ENCODE measurements at regions not wholly inside any gene's neighbourhood (a gene's known extent, or its start where the extent isn't known, plus 50 kb on each side); places are given as distances from the start of the nearest gene placed in this dataset.

- DNase-seq (ENCODE audit: insufficient read length, low spot score) (no peak), FAIRE-seq (no peak)
- TF ChIP-seq, protein P1, sequence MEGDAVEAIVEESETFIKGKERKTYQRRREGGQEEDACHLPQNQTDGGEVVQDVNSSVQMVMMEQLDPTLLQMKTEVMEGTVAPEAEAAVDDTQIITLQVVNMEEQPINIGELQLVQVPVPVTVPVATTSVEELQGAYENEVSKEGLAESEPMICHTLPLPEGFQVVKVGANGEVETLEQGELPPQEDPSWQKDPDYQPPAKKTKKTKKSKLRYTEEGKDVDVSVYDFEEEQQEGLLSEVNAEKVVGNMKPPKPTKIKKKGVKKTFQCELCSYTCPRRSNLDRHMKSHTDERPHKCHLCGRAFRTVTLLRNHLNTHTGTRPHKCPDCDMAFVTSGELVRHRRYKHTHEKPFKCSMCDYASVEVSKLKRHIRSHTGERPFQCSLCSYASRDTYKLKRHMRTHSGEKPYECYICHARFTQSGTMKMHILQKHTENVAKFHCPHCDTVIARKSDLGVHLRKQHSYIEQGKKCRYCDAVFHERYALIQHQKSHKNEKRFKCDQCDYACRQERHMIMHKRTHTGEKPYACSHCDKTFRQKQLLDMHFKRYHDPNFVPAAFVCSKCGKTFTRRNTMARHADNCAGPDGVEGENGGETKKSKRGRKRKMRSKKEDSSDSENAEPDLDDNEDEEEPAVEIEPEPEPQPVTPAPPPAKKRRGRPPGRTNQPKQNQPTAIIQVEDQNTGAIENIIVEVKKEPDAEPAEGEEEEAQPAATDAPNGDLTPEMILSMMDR (IDR thresholded peaks at IDR 0.05; ENCODE audit: insufficient read depth, missing control alignments), result no peak
These were observed 567.6 kb upstream of the RGMB start for GRCh38 chr5:98205691-98206461.

DNA sequence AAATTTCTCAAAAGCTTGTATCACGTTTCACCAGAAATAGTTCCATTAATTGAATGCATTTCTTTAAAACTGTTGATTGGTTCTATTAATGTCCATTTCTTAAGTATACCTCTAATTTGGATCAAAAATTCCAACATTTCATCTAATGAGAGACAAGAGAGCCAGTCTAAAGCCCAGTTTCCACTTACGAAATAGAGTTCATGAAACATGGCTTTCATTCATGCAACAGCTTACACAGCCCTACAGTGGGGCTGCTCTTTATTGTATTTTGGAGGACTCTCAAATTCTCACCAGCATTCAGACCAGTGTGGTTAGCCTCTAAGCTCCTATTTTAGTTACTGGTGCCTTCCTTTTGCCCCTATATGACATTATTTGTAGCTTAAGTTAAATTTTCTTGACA is 566.9 kb upstream of the RGMB start:
- TF ChIP-seq, protein P1 (IDR thresholded peaks at IDR 0.05; ENCODE audit: insufficient read depth, missing control alignments), result no peak
- no peak for DNase-seq (ENCODE audit: insufficient read length, low spot score)
- FAIRE-seq, result no peak

DNA sequence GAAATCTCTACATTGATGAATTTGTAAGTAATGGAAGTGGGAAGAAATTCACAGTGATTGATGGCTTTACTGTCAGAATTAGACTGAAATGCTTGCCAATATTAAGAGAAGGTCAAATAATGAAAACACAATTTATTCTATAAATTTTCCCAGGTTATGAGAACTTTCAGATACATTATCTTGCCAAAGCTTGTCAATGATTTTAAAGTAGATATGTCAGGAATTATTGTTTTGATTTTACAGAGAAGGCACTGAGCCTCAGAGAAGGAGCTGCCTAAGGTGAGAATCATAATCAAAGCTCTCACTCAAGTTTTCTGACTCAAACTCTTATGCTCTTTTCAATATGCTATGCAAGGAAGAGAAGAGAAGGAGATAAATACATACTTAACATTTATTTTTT is 564.0 kb upstream of the RGMB start:
- FAIRE-seq (no peak), DNase-seq (ENCODE audit: insufficient read length, low spot score) (no peak)
- TF ChIP-seq, protein P1 (IDR thresholded peaks at IDR 0.05; ENCODE audit: insufficient read depth, missing control alignments), result no peak

- no peak for FAIRE-seq
- TF ChIP-seq, protein P1 (IDR thresholded peaks at IDR 0.05; ENCODE audit: insufficient read depth, missing control alignments), result no peak
- no peak for DNase-seq (ENCODE audit: insufficient read length, low spot score)
These were observed 559.0 kb upstream of the RGMB start for GRCh38 chr5:98214240-98215051.

GRCh38 chr5:98217138-98217537 is 556.3 kb upstream of the RGMB start:
- TF ChIP-seq, protein P1 (IDR thresholded peaks at IDR 0.05; ENCODE audit: insufficient read depth, missing control alignments), result no peak
- FAIRE-seq (no peak), DNase-seq (ENCODE audit: insufficient read length, low spot score) (no peak)

DNA sequence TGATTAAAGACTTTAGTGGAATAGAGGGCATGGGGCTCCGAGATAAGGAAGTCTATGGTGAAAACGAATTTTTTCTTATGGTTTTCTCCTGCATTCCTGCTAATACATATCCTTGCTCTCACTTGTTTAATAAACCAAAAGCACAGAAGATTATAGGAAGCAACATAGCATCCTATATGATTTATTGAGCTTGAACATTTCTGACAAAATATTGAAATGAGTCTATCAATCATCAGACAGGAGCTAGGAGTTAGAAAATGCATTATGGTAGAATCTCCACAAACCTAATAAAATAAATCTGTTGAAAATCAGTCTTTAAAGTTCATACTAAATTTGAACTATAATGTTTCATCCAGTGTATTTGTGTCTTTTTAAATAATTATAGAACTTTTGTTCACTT is 554.6 kb upstream of the RGMB start:
- FAIRE-seq, result no peak

More for the DNA sequence above, 554.6 kb upstream of the RGMB start:
- no peak for DNase-seq (ENCODE audit: insufficient read length, low spot score)
- TF ChIP-seq, protein P1 (IDR thresholded peaks at IDR 0.05; ENCODE audit: insufficient read depth, missing control alignments), result no peak
